GM19099 (cell line): ENCODE measurements at regions not wholly inside any gene's neighbourhood (a gene's known extent, or its start where the extent isn't known, plus 50 kb on each side); places are given as distances from the start of the nearest gene placed in this dataset.

Experiments
- POLR2A ChIP-seq: IDR thresholded peaks from 3 replicates; pipeline ENCODE4 v1.6.1; 2011; ENCODE audit warnings: low read depth; ENCODE audit not compliant: insufficient read length; ENCODE audit errors: extremely low read depth

- TF ChIP-seq POLR2A = no peak
These were observed 1083.4 kb downstream of the BRD1 start for GRCh38 chr22:48744283-48744641.

GRCh38 chr22:48743601-48744282 lies 1083.9 kb downstream of the BRD1 start:
- no peak for TF ChIP-seq POLR2A

GRCh38 chr22:48742556-48743343 lies 1084.9 kb downstream of the BRD1 start:
- no peak for TF ChIP-seq POLR2A

- no peak for TF ChIP-seq POLR2A
These were observed 1085.5 kb downstream of the BRD1 start for GRCh38 chr22:48742191-48742555.

GRCh38 chr22:48741540-48741939 lies 1086.1 kb downstream of the BRD1 start:
- TF ChIP-seq POLR2A = no peak

GRCh38 chr22:48740731-48741405 lies 1086.8 kb downstream of the BRD1 start:
- TF ChIP-seq POLR2A = no peak

- TF ChIP-seq POLR2A = no peak
These were observed 1087.5 kb downstream of the BRD1 start for GRCh38 chr22:48740086-48740730.

- no peak for TF ChIP-seq POLR2A
These were observed 1088.2 kb downstream of the BRD1 start for GRCh38 chr22:48739348-48740085.

- TF ChIP-seq POLR2A = no peak
These were observed 1089.3 kb downstream of the BRD1 start for GRCh38 chr22:48738204-48738980.

- no peak for TF ChIP-seq POLR2A
These were observed 1090.0 kb downstream of the BRD1 start for GRCh38 chr22:48737461-48738203.

- no peak for TF ChIP-seq POLR2A
These were observed 1090.8 kb downstream of the BRD1 start for GRCh38 chr22:48736593-48737460.

GRCh38 chr22:48734961-48735360 lies 1092.7 kb downstream of the BRD1 start:
- no peak for TF ChIP-seq POLR2A
